Esophagus muscularis mucosa (tissue), 3 donors: ENCODE measurements at regions not wholly inside any gene's neighbourhood (a gene's known extent, or its start where the extent isn't known, plus 50 kb on each side); places are given as distances from the start of the nearest gene placed in this dataset.

ENCODE experiments used
- POLR2A ChIP-seq: fragments of 450-650 bp; IDR thresholded peaks from one replicate; pipeline ENCODE4 v1.6.1; 2017; ENCODE audit warnings: antibody characterized with exemption, moderate library complexity, mild to moderate bottlenecking, low read depth
- TF ChIP-seq, protein P1 (sequence below), 3 experiments: fragments of 200-600 bp in 2 of 3; fragments of 450-650 bp in 1 of 3; sonication (generic) in 2 of 3; IDR thresholded peaks; one replicate each; pipeline ENCODE4 v1.5.1; 2017 to 2019; ENCODE audit warnings: antibody characterized with exemption in 3 of 3, mild to moderate bottlenecking in 2 of 3, moderate library complexity in 1 of 3

DNA sequence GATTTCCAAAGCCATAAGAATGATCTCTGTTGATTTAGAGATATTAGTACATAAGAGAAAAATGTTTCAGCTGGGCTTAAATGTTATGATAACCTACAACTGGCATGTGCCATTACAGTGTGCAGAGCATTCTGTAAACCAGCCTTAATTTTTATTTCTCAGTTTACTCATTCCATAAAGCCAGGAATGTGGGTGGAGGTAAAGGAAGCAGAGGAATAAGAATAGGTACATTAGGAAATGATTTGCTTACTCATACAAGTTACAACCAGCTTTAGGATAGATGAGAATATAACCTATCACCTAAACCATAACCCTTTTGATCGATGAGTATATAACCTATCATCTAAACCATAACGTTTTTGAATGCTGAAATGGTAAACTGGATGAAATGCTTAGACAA, 1394.7 kb upstream of the ACVR2A start:
- TF ChIP-seq, protein P1, sequence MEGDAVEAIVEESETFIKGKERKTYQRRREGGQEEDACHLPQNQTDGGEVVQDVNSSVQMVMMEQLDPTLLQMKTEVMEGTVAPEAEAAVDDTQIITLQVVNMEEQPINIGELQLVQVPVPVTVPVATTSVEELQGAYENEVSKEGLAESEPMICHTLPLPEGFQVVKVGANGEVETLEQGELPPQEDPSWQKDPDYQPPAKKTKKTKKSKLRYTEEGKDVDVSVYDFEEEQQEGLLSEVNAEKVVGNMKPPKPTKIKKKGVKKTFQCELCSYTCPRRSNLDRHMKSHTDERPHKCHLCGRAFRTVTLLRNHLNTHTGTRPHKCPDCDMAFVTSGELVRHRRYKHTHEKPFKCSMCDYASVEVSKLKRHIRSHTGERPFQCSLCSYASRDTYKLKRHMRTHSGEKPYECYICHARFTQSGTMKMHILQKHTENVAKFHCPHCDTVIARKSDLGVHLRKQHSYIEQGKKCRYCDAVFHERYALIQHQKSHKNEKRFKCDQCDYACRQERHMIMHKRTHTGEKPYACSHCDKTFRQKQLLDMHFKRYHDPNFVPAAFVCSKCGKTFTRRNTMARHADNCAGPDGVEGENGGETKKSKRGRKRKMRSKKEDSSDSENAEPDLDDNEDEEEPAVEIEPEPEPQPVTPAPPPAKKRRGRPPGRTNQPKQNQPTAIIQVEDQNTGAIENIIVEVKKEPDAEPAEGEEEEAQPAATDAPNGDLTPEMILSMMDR (IDR thresholded peaks at IDR 0.05) = no peak
- no peak for TF ChIP-seq POLR2A
